GM21360 (cell line): ENCODE measurements at regions not wholly inside any gene's neighbourhood (a gene's known extent, or its start where the extent isn't known, plus 50 kb on each side); places are given as distances from the start of the nearest gene placed in this dataset.

Experiments used
- ATAC-seq: cut with Tn5 transposase; IDR thresholded peaks from one replicate; pipeline ENCODE4 v1.9.1; 2021; ENCODE audit warnings: mild to moderate bottlenecking, moderate library complexity; ENCODE audit not compliant: unreplicated experiment

DNA sequence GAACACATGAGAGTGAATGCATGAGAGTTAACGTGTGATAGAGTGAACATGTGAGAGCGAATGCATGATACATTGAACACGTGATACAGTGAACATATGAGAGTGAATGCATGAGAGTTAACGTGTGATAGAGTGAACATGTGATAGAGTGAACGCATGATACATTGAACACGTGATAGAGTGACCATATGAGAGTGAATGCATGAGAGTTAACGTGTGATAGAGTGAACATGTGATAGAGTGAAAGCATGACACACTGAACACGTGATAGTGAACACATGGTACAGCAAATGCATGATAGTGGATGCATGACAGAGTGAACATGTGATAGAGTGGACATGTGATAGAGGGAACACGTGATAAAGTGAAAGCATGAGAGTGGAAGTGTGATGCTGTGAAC, 517.9 kb downstream of the EIPR1 start:
- no peak for ATAC-seq

- no peak for ATAC-seq
Measured at GRCh38 chr2:2859164-2859563, 518.5 kb downstream of the EIPR1 start.

- no peak for ATAC-seq
Measured at GRCh38 chr2:2856723-2857415, 520.7 kb downstream of the EIPR1 start.

GRCh38 chr2:2855297-2855696, 522.3 kb downstream of the EIPR1 start:
- ATAC-seq, result no peak

DNA sequence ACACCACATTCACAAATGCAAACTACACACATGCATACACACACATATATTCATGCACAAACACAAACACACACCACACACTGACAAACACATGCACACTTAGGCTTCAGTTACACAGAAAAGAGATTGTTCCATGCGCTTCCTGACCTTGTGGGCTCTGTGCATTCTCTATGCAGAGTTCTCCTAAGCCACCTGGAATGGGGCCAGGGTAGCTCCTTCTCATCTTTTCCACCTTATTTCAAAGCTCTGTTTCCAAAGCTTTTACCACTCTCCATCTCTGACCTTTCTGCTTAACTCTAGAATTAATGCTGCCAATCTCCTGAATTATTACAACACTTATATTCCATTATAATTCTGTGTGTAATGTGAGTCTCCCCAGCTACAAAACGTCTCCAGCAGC, 522.3 kb upstream of the MYT1L start:
- ATAC-seq, result no peak

- no peak for ATAC-seq
Measured at GRCh38 chr2:2851806-2852777, 521.0 kb upstream of the MYT1L start.

GRCh38 chr2:2851316-2851715, 520.2 kb upstream of the MYT1L start:
- no peak for ATAC-seq

GRCh38 chr2:2850859-2851258, 519.8 kb upstream of the MYT1L start:
- no peak for ATAC-seq

DNA sequence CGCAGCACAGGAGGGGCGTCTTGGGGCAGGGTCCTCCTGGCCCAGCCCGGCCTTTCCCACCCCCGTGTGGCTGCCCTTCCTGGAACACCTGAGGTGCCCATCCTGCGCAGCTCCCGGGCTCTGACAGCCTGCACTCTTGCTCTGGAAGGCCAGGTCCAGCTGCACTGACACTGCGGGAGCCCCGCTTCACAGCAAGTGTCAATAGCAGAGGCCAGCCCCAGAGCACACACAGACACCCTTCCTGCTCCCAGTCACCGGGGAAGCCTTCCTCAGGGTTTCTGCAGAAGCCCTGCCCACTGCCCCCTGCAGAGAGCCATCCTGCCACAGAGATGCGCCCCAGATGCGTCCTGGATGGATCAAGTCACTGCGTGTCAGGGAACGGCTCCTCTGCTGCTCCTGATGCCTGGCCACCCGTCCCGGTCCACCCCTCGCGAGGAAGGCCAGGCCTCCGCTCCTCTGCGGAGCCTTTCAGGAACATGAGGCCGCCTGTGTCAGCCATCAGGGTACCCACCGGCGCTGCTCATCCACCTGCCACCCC, 519.2 kb upstream of the MYT1L start:
- ATAC-seq, result no peak

- ATAC-seq, result no peak
Measured at GRCh38 chr2:2849464-2850217, 518.6 kb upstream of the MYT1L start.

DNA sequence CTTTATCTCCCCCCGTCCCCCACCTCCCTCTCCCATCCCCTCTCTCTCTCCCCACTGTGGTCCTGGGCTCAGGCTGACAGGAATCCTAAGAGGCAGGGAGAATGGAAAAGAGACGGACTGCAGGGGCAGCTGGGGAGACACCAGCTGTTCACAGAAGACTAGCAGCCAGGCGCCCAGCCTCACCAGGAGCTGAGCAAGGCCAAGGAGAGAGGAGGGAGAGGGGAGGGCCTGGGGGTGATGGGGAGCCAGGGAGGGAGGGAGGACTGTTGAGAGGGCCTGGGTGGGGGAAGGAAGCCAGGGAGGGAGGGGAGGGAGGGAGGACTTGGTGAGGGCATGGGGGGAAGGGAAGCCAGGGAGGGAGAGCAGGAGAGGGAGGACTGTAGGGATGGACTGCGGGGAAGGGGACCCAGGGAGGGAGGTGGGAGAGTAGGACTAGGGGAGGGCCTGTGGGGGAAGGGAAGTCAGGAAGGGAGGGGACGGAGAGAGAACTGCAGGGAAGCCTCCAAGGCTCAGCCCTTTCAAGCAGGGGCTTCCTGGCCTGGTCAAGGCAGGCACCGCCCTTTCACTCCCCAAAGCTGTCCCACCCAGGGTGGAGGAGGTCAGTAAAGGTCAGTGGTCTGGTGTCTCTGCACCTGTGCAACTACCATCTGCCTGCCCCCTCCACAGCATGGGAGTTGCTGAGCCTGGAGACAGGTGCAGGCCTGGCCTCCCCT, 517.7 kb upstream of the MYT1L start:
- no peak for ATAC-seq

DNA sequence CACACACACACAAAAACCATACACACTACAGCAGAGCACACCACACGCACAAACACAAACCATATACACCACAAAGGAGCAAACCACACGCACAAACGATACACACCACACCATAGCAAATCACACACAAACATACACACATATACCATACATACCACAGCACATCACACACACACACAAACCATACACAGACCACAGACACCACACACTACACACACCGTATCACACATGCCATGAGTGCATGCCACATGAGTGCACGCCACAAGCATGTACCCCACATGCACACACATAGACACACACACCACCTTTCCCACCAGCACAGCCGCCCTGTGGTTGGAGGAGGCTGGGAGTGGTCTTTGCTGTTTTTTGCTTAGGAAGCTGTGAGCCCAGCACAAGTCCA, 517.1 kb upstream of the MYT1L start:
- no peak for ATAC-seq

- ATAC-seq, result no peak
Measured at GRCh38 chr2:2847209-2847676, 516.2 kb upstream of the MYT1L start.

DNA sequence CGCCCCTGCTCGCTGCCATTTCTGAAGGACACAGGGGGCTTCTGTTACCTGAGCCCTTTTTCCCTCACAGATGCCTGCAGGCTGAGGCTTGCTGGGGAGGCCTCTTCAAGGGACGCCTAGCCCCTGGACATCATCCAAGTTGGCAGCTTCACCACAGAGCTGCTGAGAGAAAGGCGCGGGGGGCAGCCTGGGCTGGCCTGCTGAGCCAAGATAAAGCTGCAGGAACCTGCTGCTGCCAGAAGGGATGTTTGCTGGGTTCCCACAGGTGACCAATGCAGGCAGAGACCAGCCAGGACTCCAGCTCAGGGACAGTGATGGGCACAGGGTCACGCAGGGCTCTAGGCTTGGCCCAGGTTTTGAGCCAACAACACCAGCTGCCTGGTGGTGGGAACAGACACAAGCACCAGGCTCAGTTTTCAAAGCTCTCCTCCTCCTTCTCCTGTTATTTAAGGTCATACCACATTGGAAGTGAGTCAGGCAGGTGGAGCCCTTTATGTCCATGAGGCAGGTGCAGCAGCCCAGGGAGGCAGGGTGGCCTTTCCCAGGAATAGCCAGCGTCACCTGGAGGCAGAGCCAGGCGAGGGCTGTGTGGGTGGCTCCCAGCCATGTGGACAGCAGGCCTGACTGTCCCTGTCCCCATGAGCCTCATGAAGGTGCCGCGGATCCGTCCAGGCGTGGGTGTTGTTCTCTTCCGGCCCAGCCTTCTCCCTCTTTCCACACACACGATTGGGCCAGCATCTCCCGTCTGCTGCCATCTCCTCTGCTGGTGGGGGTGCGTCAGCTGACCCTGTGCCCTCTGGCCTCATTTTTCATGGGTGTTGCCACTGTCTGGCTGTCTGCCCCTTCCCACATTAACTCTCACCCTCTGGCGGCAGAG, 515.5 kb upstream of the MYT1L start:
- ATAC-seq, result no peak

GRCh38 chr2:2845806-2846315, 514.8 kb upstream of the MYT1L start:
- no peak for ATAC-seq

DNA sequence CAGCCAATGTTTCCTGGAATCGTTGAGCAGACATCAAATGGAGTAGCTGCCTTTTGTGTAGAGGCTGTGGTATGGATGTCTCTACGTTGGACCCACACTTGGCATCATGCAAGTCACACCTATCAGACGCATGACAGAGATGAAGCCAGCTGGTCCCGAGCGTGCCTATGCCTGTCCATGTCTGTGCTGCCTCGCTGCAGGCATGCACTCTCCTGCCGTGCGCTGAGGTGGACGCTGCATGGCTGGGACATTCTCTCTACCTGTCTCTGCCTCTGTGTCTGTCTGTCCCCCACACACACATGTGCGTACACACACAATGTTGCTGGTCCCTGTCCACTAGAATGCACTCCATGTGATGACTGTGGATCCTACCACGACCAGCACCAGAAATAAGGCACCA, 514.2 kb upstream of the MYT1L start:
- ATAC-seq, result no peak

- no peak for ATAC-seq
Measured at GRCh38 chr2:2843969-2844548, 513.0 kb upstream of the MYT1L start.

DNA sequence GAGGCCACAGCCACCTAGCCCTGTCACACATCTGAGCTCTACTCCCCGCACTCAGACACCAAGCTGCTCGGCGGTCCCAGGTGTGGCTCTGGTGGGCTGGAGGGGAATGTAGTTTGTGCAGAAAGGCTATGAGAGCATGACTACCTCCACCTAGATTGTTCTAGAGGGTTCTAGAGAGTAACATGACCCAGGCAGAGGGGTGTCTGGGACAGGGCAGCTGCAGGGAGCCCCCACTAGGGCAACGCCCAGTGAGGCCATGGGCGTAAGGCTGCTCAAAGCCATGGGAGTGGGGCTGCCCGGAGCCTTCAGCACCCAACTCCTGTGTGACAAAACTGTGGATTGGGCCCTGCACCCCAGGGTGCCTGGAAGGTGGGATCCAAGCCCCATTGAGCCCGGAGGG, 511.4 kb upstream of the MYT1L start:
- no peak for ATAC-seq
